K562 (cell line): ENCODE measurements at regions not wholly inside any gene's neighbourhood (a gene's known extent, or its start where the extent isn't known, plus 50 kb on each side); places are given as distances from the start of the nearest gene placed in this dataset.

ENCODE experiments used
- CTCF ChIP-seq, 3 experiments: IDR thresholded peaks in 2 of 3; conservative IDR thresholded peaks in 1 of 3; 2 replicates each; pipeline ENCODE4 v1.5.1; 2011 to 2012; ENCODE audit warnings: low read length in 3 of 3, mild to moderate bottlenecking in 3 of 3, control low read depth in 2 of 3, improper control_type of control experiment in 1 of 3, inconsistent platforms in 1 of 3, low read depth in 1 of 3, mixed read lengths in 1 of 3, moderate library complexity in 1 of 3; ENCODE audit not compliant: insufficient read depth in 2 of 3
- E2F3 ChIP-seq: fragments of 250-450 bp; sonication (Bioruptor Pico); IDR thresholded peaks from 2 replicates; pipeline ENCODE4 v1.4.0; 2020; ENCODE audit warnings: mild to moderate bottlenecking
- FOXA1 ChIP-seq: fragments of 450-650 bp; IDR thresholded peaks from 2 replicates; pipeline ENCODE4 v1.6.1; 2016; ENCODE audit warnings: mild to moderate bottlenecking, borderline replicate concordance
- FOXM1 ChIP-seq, 2 experiments: fragments of 450-650 bp in 1 of 2; sonication (generic) in 1 of 2; formaldehyde crosslinking in 1 of 2; IDR thresholded peaks; 2 replicates each; pipeline versions ENCODE4 v1.6.1 to v1.9.0; 2017 to 2022; ENCODE audit warnings: low read depth in 2 of 2, mild to moderate bottlenecking in 2 of 2, missing genetic modification reagents in 1 of 2, moderate library complexity in 1 of 2
- GTF2E2 ChIP-seq: fragments of 200-800 bp; sonication (Bioruptor generic); IDR thresholded peaks from 2 replicates; pipeline ENCODE4 v1.6.1; 2016; ENCODE audit warnings: missing genetic modification characterization, missing compliant biosample characterization
- NFATC3 ChIP-seq: fragments of 450-650 bp; IDR thresholded peaks from 2 replicates; pipeline ENCODE4 v1.6.1; 2017; ENCODE audit warnings: mild to moderate bottlenecking
- RFX5 ChIP-seq: IDR thresholded peaks from 2 replicates; pipeline ENCODE4 v1.6.1; 2011; ENCODE audit warnings: low read depth, mild to moderate bottlenecking, improper control_type of control experiment, low read length
- TAF1 ChIP-seq: IDR thresholded peaks from 2 replicates; pipeline ENCODE4 v1.6.1; 2011; ENCODE audit warnings: mild to moderate bottlenecking, low read length, moderate library complexity; ENCODE audit not compliant: insufficient read depth, control insufficient read depth, severe bottlenecking; ENCODE audit errors: extremely low read depth
- ZNF589 ChIP-seq: fragments of 200-800 bp; sonication (Bioruptor generic); IDR thresholded peaks from 2 replicates; pipeline ENCODE4 v1.6.1; 2016; ENCODE audit warnings: low read depth, missing genetic modification characterization, missing compliant biosample characterization
- ZNF707 ChIP-seq: fragments of 250-450 bp; sonication (Bioruptor Pico); conservative IDR thresholded peaks from 2 replicates; pipeline ENCODE4 v1.8.0; 2022; ENCODE audit warnings: inconsistent platforms, mild to moderate bottlenecking, moderate library complexity

- no peak for TF ChIP-seq RFX5
- no peak for TF ChIP-seq TAF1
- no peak for TF ChIP-seq ZNF589 (CRISPR knock-in tag)
- TF ChIP-seq ZNF707 (CRISPR knock-in tag): no peak
- TF ChIP-seq CTCF (IDR thresholded peaks at IDR 0.05 in 2 of 3, conservative IDR thresholded peaks at IDR 0.05 in 1 of 3; ENCODE audit: insufficient read depth in 2 of 3, low read depth in 1 of 3, low read length in 3 of 3): no peak
- TF ChIP-seq FOXM1 (IDR thresholded peaks at IDR 0.05; ENCODE audit: low read depth): no peak
- TF ChIP-seq FOXM1 (CRISPR knock-in tag; IDR thresholded peaks at IDR 0.05; ENCODE audit: low read depth): no peak
- no peak for TF ChIP-seq NFATC3
- TF ChIP-seq GTF2E2 (tag): no peak
- TF ChIP-seq FOXA1: no peak
- TF ChIP-seq E2F3 (CRISPR knock-in tag): no peak
These were observed 184.1 kb upstream of the RNPC3 start for GRCh38 chr1:103341377-103341880.
